ENCODE measurements at regions not wholly inside any gene's neighbourhood (a gene's known extent, or its start where the extent isn't known, plus 50 kb on each side); places are given as distances from the start of the nearest gene placed in this dataset.

- no peak overlapping the region for H3K27ac ChIP-seq (ENCODE audit: low read length in 2 of 2)
- ChIA-PET CTCF (no interaction called here), POLR2A (no interaction called here)
- Mint-ChIP-seq H3K4me3 (no peak overlapping the region), H3K9me3 (ENCODE audit: insufficient read depth) (no peaks in the 10 kb centered on the region), H3K4me1 (no peaks in the 10 kb centered on the region), H3K27ac (no peak overlapping the region), H3K27me3 (peaks cover 8% of the 10 kb centered on the region)
- H3K9me3 ChIP-seq (ENCODE audit: control extremely low read depth in 1 of 3, control insufficient read depth in 2 of 3, insufficient read depth in 1 of 3, low read length in 2 of 3), result no peaks in the 10 kb centered on the region
- H3K4me1 ChIP-seq (ENCODE audit: control insufficient read depth in 2 of 2, insufficient read depth in 2 of 2, low read length in 2 of 2), result no peaks in the 10 kb centered on the region
- H3K4me3 ChIP-seq (ENCODE audit: control extremely low read depth in 1 of 5, extremely low read depth in 1 of 5, insufficient read depth in 1 of 5, low read depth in 2 of 5, low read length in 4 of 5), result no peak overlapping the region
- H3K36me3 ChIP-seq (replicated peaks in 1 of 2; ENCODE audit: control extremely low read depth in 1 of 2, control insufficient read depth in 1 of 2, extremely low read depth in 1 of 2, insufficient read depth in 2 of 2, low read length in 1 of 2), result no peaks in the 10 kb centered on the region
- no peak overlapping the region for H3K9ac ChIP-seq (ENCODE audit: low read length)
- intact Hi-C loops (cut with micrococcal nuclease), result no loop called here
- no peaks in the 10 kb centered on the region for H4K20me1 ChIP-seq (ENCODE audit: control insufficient read depth, insufficient read depth, low read length, poor library complexity, severe bottlenecking)
- WGBS (ENCODE audit: insufficient coverage), result 85% methylated on average over 5 of the region's 5 CpGs
- H3K79me2 ChIP-seq (ENCODE audit: control insufficient read depth, insufficient read depth, low read length), result no peaks in the 10 kb centered on the region
- H3K4me2 ChIP-seq (replicated peaks; ENCODE audit: low read depth, low read length, poor library complexity, severe bottlenecking), result no peak overlapping the region
- DNase-seq, result no peak
- no peak for TF ChIP-seq EZH2 (IDR thresholded peaks at IDR 0.05; ENCODE audit: borderline replicate concordance, insufficient read depth, low read depth, low read length, poor library complexity, severe bottlenecking)
- TF ChIP-seq, protein P1, sequence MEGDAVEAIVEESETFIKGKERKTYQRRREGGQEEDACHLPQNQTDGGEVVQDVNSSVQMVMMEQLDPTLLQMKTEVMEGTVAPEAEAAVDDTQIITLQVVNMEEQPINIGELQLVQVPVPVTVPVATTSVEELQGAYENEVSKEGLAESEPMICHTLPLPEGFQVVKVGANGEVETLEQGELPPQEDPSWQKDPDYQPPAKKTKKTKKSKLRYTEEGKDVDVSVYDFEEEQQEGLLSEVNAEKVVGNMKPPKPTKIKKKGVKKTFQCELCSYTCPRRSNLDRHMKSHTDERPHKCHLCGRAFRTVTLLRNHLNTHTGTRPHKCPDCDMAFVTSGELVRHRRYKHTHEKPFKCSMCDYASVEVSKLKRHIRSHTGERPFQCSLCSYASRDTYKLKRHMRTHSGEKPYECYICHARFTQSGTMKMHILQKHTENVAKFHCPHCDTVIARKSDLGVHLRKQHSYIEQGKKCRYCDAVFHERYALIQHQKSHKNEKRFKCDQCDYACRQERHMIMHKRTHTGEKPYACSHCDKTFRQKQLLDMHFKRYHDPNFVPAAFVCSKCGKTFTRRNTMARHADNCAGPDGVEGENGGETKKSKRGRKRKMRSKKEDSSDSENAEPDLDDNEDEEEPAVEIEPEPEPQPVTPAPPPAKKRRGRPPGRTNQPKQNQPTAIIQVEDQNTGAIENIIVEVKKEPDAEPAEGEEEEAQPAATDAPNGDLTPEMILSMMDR (IDR thresholded peaks at IDR 0.05), result no peak
- no peak overlapping the region for H2AFZ ChIP-seq (ENCODE audit: insufficient read depth, low read depth, low read length, poor library complexity, severe bottlenecking)
- peaks cover 0 to 3% (median 0%) of the 10 kb centered on the region in 4 experiments for H3K27me3 ChIP-seq (replicated peaks in 1 of 4; ENCODE audit: control extremely low read depth in 1 of 4, control insufficient read depth in 3 of 4, insufficient read depth in 4 of 4, low read length in 3 of 4)
- no peak for ATAC-seq (ENCODE audit: low read depth)
Observed at GRCh38 chr14:55893705-55894104, 224.5 kb upstream of the PELI2 start.

GRCh38 chr14:55897031-55897430 is 221.2 kb upstream of the PELI2 start:
- Mint-ChIP-seq H3K4me3 (no peak overlapping the region), H3K4me1 (no peaks in the 10 kb centered on the region), H3K9me3 (ENCODE audit: insufficient read depth) (no peaks in the 10 kb centered on the region), H3K27ac (no peak overlapping the region), H3K27me3 (no peaks in the 10 kb centered on the region)
- H3K9ac ChIP-seq (ENCODE audit: low read length), result no peak overlapping the region
- no peak overlapping the region for H2AFZ ChIP-seq (ENCODE audit: insufficient read depth, low read depth, low read length, poor library complexity, severe bottlenecking)
- ChIA-PET POLR2A (no interaction called here), CTCF (no interaction called here)
- intact Hi-C loops (cut with micrococcal nuclease), result no loop called here
- H3K4me3 ChIP-seq (ENCODE audit: control extremely low read depth in 1 of 5, extremely low read depth in 1 of 5, insufficient read depth in 1 of 5, low read depth in 2 of 5, low read length in 4 of 5), result no peak overlapping the region
- no peaks in the 10 kb centered on the region for H3K9me3 ChIP-seq (ENCODE audit: control extremely low read depth in 1 of 3, control insufficient read depth in 2 of 3, insufficient read depth in 1 of 3, low read length in 2 of 3)
- H4K20me1 ChIP-seq (ENCODE audit: control insufficient read depth, insufficient read depth, low read length, poor library complexity, severe bottlenecking), result no peaks in the 10 kb centered on the region
- H3K79me2 ChIP-seq (ENCODE audit: control insufficient read depth, insufficient read depth, low read length), result no peaks in the 10 kb centered on the region
- no CpG with 5 or more reads among the region's 1 CpG for WGBS (ENCODE audit: insufficient coverage)
- no peak overlapping the region for H3K4me2 ChIP-seq (replicated peaks; ENCODE audit: low read depth, low read length, poor library complexity, severe bottlenecking)
- H3K4me1 ChIP-seq (ENCODE audit: control insufficient read depth in 2 of 2, insufficient read depth in 2 of 2, low read length in 2 of 2), result no peaks in the 10 kb centered on the region
- ATAC-seq (ENCODE audit: low read depth) (no peak), DNase-seq (no peak)
- no peaks in the 10 kb centered on the region for H3K36me3 ChIP-seq (replicated peaks in 1 of 2; ENCODE audit: control extremely low read depth in 1 of 2, control insufficient read depth in 1 of 2, extremely low read depth in 1 of 2, insufficient read depth in 2 of 2, low read length in 1 of 2)
- no peak for TF ChIP-seq EZH2 (IDR thresholded peaks at IDR 0.05; ENCODE audit: borderline replicate concordance, insufficient read depth, low read depth, low read length, poor library complexity, severe bottlenecking)
- TF ChIP-seq, protein P1 (IDR thresholded peaks at IDR 0.05), result no peak
- no peak overlapping the region for H3K27ac ChIP-seq (ENCODE audit: low read length in 2 of 2)
- H3K27me3 ChIP-seq (replicated peaks in 1 of 4; ENCODE audit: control extremely low read depth in 1 of 4, control insufficient read depth in 3 of 4, insufficient read depth in 4 of 4, low read length in 3 of 4), result peaks cover 0 to 3% (median 0%) of the 10 kb centered on the region in 4 experiments

Measured in B cell (primary cell).